Keratinocyte (primary cell): ENCODE measurements at regions not wholly inside any gene's neighbourhood (a gene's known extent, or its start where the extent isn't known, plus 50 kb on each side); places are given as distances from the start of the nearest gene placed in this dataset.

ENCODE experiments used
- DNase-seq: peaks from one replicate; pipeline ENCODE4 v3.0.0-alpha.2; 2011; ENCODE audit warnings: low read depth, missing footprints, low spot score
- FAIRE-seq: peaks from 2 replicates; lab custom pipeline; 2011; peaks lifted over from hg19 to GRCh38; lab: Jason Lieb, UNC
- H2AFZ ChIP-seq: 2 replicates; pipeline ENCODE4 v1.6.0; 2012; ENCODE audit warnings: low read length, control low read depth, inconsistent platforms; ENCODE audit not compliant: control insufficient read depth
- H3K27ac ChIP-seq: 2 replicates; pipeline ENCODE4 v1.5.1; 2011; ENCODE audit warnings: low read length; ENCODE audit not compliant: control insufficient read depth, insufficient read depth
- H3K27me3 ChIP-seq: 3 replicates; pipeline ENCODE4 v1.6.0; 2011; ENCODE audit warnings: low read length; ENCODE audit not compliant: control insufficient read depth, insufficient read depth; ENCODE audit errors: extremely low read depth
- H3K36me3 ChIP-seq, 2 experiments: 2 replicates in 1 of 2; 3 replicates in 1 of 2; pipeline ENCODE4 v1.5.1; 2011; ENCODE audit warnings: low read length in 2 of 2, mild to moderate bottlenecking in 1 of 2; ENCODE audit not compliant: control insufficient read depth in 2 of 2, insufficient read depth in 2 of 2; ENCODE audit errors: extremely low read depth in 1 of 2
- H3K4me1 ChIP-seq: 3 replicates; pipeline ENCODE4 v1.5.1; 2011; ENCODE audit warnings: low read length; ENCODE audit not compliant: control insufficient read depth, insufficient read depth; ENCODE audit errors: extremely low read depth
- H3K4me2 ChIP-seq: 3 replicates; pipeline ENCODE4 v1.6.0; 2011; ENCODE audit warnings: low read depth, low read length; ENCODE audit not compliant: control insufficient read depth, insufficient read depth; ENCODE audit errors: extremely low read depth
- H3K4me3 ChIP-seq, 3 experiments: fragments of 200-600 bp in 1 of 3; sonication (generic) in 1 of 3; 2 replicates in 2 of 3; 3 replicates in 1 of 3; pipeline ENCODE4 v1.5.1; 2011 to 2016; ENCODE audit warnings: low read length in 3 of 3, mild to moderate bottlenecking in 3 of 3, control low read depth in 2 of 3, inconsistent platforms in 1 of 3, low read depth in 1 of 3, mixed read lengths in 1 of 3, mixed run types in 1 of 3, moderate library complexity in 1 of 3; ENCODE audit not compliant: control insufficient read depth in 2 of 3, insufficient read depth in 2 of 3; ENCODE audit errors: extremely low read depth in 1 of 3
- H3K79me2 ChIP-seq: 2 replicates; pipeline ENCODE4 v1.6.0; 2012; ENCODE audit warnings: low read length; ENCODE audit not compliant: control insufficient read depth, insufficient read depth
- H3K9ac ChIP-seq: 3 replicates; pipeline ENCODE4 v1.6.0; 2011; ENCODE audit warnings: low read length; ENCODE audit not compliant: control insufficient read depth, insufficient read depth; ENCODE audit errors: extremely low read depth
- H3K9me1 ChIP-seq: 3 replicates; pipeline ENCODE4 v1.6.0; 2011; ENCODE audit warnings: low read length; ENCODE audit not compliant: control insufficient read depth, insufficient read depth; ENCODE audit errors: extremely low read depth
- H3K9me3 ChIP-seq: 2 replicates; pipeline ENCODE4 v1.5.1; 2012; ENCODE audit warnings: low read depth, low read length; ENCODE audit not compliant: control insufficient read depth
- H4K20me1 ChIP-seq: 3 replicates; pipeline ENCODE4 v1.6.0; 2011; ENCODE audit warnings: low read length; ENCODE audit not compliant: control insufficient read depth, insufficient read depth; ENCODE audit errors: extremely low read depth
- EZH2 ChIP-seq: IDR thresholded peaks from one replicate; pipeline ENCODE4 v1.6.1; 2012; ENCODE audit warnings: inconsistent platforms, mild to moderate bottlenecking, low read length, moderate library complexity
- dilution Hi-C: fragments of 300-500 bp; cut with MboI; formaldehyde crosslinking; loops from one replicate; pipeline ENCODE4 v1.7.0; 2020; ENCODE audit warnings: low sequenced_read_pairs; ENCODE audit not compliant: extremely low pct_ligation_motif_present
- TF ChIP-seq, protein P1 (sequence below), 3 experiments: IDR thresholded peaks in 1 of 3; conservative IDR thresholded peaks in 1 of 3; optimal IDR thresholded peaks in 1 of 3; 2 replicates in 2 of 3; 3 replicates in 1 of 3; pipeline versions ENCODE3 to v1.5.1; 2011; ENCODE audit warnings: low read length in 3 of 3, mild to moderate bottlenecking in 3 of 3, moderate library complexity in 2 of 3, control low read depth in 1 of 3, inconsistent platforms in 1 of 3; ENCODE audit not compliant: insufficient read depth in 2 of 3; ENCODE audit errors: extremely low read depth in 1 of 3

DNA sequence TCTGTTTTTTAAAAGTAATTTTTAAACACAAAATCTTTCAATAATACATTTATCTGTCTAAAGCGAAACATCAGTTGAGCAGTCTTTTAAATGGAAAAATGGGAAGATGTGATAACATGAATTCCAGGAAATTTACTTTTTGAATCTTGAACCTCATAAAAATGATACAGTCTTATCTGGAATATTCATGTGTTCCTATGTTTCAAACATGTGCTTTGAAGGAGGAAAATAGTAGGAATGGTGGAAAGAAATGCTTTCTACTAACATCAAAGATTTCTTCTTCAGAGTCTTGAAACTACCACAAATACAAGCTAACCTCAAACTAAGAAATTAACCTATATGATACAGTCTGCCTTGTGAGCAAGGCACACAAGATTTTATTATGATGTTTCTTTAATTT lies 317.5 kb upstream of the SEMA3A start:
- no peak for TF ChIP-seq EZH2
- TF ChIP-seq, protein P1, sequence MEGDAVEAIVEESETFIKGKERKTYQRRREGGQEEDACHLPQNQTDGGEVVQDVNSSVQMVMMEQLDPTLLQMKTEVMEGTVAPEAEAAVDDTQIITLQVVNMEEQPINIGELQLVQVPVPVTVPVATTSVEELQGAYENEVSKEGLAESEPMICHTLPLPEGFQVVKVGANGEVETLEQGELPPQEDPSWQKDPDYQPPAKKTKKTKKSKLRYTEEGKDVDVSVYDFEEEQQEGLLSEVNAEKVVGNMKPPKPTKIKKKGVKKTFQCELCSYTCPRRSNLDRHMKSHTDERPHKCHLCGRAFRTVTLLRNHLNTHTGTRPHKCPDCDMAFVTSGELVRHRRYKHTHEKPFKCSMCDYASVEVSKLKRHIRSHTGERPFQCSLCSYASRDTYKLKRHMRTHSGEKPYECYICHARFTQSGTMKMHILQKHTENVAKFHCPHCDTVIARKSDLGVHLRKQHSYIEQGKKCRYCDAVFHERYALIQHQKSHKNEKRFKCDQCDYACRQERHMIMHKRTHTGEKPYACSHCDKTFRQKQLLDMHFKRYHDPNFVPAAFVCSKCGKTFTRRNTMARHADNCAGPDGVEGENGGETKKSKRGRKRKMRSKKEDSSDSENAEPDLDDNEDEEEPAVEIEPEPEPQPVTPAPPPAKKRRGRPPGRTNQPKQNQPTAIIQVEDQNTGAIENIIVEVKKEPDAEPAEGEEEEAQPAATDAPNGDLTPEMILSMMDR (optimal IDR thresholded peaks at IDR 0.05 in 1 of 3, IDR thresholded peaks at IDR 0.05 in 1 of 3, conservative IDR thresholded peaks at IDR 0.05 in 1 of 3; ENCODE audit: extremely low read depth in 1 of 3, insufficient read depth in 2 of 3, low read length in 3 of 3), result no peak
- Histone ChIP-seq H3K9ac (no peak overlapping the region), H3K4me3 (no peak overlapping the region), H3K36me3 (no peaks in the 10 kb centered on the region), H3K27me3 (no peaks in the 10 kb centered on the region), H3K9me1 (no peaks in the 10 kb centered on the region), H3K9me3 (no peaks in the 10 kb centered on the region), H4K20me1 (no peaks in the 10 kb centered on the region), H3K4me2 (no peak overlapping the region), H3K79me2 (no peaks in the 10 kb centered on the region), H3K27ac (no peak overlapping the region), H3K4me1 (no peaks in the 10 kb centered on the region), H2AFZ (no peak overlapping the region)
- FAIRE-seq (no peak), DNase-seq (no peak)
- dilution Hi-C loops, result no loop called here

DNA sequence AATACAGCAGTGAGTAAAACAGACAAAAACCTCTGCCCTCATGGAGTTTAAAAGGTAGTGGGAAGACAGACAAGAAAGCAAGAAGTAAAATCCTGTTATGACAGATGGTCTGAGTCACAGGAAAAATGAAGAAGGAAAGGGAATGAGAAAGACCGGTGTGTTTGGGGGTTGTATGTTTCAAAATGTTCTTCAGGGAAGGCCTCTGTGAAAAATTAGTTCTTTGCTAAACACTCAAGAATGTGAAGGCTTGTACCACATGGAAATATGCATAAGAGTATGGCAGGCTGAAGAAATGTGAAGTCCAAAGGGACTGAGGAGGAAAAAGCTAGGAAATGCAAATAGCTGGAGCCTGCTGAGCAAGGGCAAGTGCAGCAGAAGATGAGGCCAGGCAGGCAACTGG lies 315.9 kb upstream of the SEMA3A start:
- H2AFZ ChIP-seq, result no peak overlapping the region
- no peaks in the 10 kb centered on the region for H3K9me1 ChIP-seq
- H3K27ac ChIP-seq, result no peak overlapping the region
- H3K9ac ChIP-seq, result no peak overlapping the region
- H3K4me3 ChIP-seq, result no peak overlapping the region
- H3K9me3 ChIP-seq, result no peaks in the 10 kb centered on the region
- H3K79me2 ChIP-seq, result no peaks in the 10 kb centered on the region
- H3K4me2 ChIP-seq, result no peak overlapping the region
- DNase-seq (no peak), FAIRE-seq (peak; percentile 57)
- dilution Hi-C loops, result no loop called here
- H3K27me3 ChIP-seq, result no peaks in the 10 kb centered on the region
- H3K36me3 ChIP-seq, result no peaks in the 10 kb centered on the region
- TF ChIP-seq EZH2, result no peak
- TF ChIP-seq, protein P1 (optimal IDR thresholded peaks at IDR 0.05 in 1 of 3, IDR thresholded peaks at IDR 0.05 in 1 of 3, conservative IDR thresholded peaks at IDR 0.05 in 1 of 3; ENCODE audit: extremely low read depth in 1 of 3, insufficient read depth in 2 of 3, low read length in 3 of 3), result no peak
- no peaks in the 10 kb centered on the region for H4K20me1 ChIP-seq
- no peaks in the 10 kb centered on the region for H3K4me1 ChIP-seq
